IPS-15b (cell line): ENCODE measurements at regions not wholly inside any gene's neighbourhood (a gene's known extent, or its start where the extent isn't known, plus 50 kb on each side); places are given as distances from the start of the nearest gene placed in this dataset.

Experiments
- H3K27me3 ChIP-seq: one replicate; pipeline ENCODE4 v1.6.1; 2013; ENCODE audit warnings: low read length; ENCODE audit not compliant: control insufficient read depth, insufficient read depth
- H3K36me3 ChIP-seq: one replicate; pipeline ENCODE4 v1.6.1; 2013; ENCODE audit warnings: low read length; ENCODE audit not compliant: control insufficient read depth, insufficient read depth
- H3K4me1 ChIP-seq: one replicate; pipeline ENCODE4 v1.6.1; 2013; ENCODE audit warnings: mild to moderate bottlenecking, low read length; ENCODE audit not compliant: control insufficient read depth, insufficient read depth
- H3K4me3 ChIP-seq: one replicate; pipeline ENCODE4 v1.5.1; 2013; ENCODE audit warnings: low read depth, low read length
- H3K9ac ChIP-seq: one replicate; pipeline ENCODE4 v1.6.1; 2013; ENCODE audit warnings: low read depth, mild to moderate bottlenecking, low read length
- H3K9me3 ChIP-seq: one replicate; pipeline ENCODE4 v1.6.1; 2013; ENCODE audit warnings: mild to moderate bottlenecking, low read length; ENCODE audit not compliant: control insufficient read depth, insufficient read depth

GRCh38 chr5:101153526-101153925 is 250.4 kb upstream of the ST8SIA4 start:
- H3K9me3 ChIP-seq: no peaks in the 10 kb centered on the region
- no peak overlapping the region for H3K9ac ChIP-seq
- no peak overlapping the region for H3K4me3 ChIP-seq
- H3K36me3 ChIP-seq: no peaks in the 10 kb centered on the region
- no peaks in the 10 kb centered on the region for H3K27me3 ChIP-seq
- no peaks in the 10 kb centered on the region for H3K4me1 ChIP-seq

DNA sequence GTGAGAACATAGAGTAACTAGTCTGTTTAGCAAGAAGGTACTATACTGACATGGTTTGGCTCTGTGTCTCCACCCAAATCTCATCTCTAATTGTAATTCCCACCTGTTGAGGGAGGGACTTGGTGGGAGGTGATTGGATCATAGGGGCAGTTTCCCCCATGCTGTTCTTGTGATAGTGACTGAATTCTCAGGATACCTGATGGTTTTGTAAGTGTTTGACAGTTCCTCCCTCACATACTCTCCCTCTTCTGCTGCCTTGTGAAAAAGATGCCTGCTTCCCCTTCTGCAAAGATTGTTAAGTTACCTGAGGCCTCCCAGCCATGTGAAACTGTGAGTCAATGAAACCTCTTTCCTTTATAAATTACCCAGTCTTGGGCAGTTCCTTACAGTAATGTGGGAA is 240.4 kb upstream of the ST8SIA4 start:
- H3K9me3 ChIP-seq: no peaks in the 10 kb centered on the region
- no peak overlapping the region for H3K9ac ChIP-seq
- H3K36me3 ChIP-seq: no peaks in the 10 kb centered on the region

GRCh38 chr5:101142102-101142501 is 239.0 kb upstream of the ST8SIA4 start:
- Histone ChIP-seq H3K9ac (no peak overlapping the region), H3K4me1 (no peaks in the 10 kb centered on the region), H3K9me3 (no peaks in the 10 kb centered on the region), H3K27me3 (no peaks in the 10 kb centered on the region), H3K4me3 (no peak overlapping the region), H3K36me3 (no peaks in the 10 kb centered on the region)

More for the DNA sequence above, 240.4 kb upstream of the ST8SIA4 start:
- Histone ChIP-seq H3K4me1 (no peaks in the 10 kb centered on the region), H3K27me3 (no peaks in the 10 kb centered on the region), H3K4me3 (no peak overlapping the region)

DNA sequence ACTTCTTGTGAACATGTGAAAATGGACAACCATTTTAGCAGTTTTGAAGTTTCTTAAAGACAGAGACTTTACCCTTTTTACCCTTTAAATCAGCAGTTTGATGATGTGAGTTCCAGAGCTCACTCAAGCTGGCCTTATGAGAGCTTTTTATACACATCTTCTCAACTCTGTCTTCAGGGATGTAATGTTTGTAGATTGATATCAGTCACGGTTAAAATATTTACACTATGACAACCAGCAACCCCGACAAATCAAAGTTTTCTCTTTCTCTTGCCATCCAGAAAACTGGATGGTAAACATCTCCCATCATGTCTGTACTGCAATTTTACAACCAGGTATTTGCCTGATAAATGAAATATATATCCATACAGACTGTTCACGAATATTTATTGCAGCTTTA is 233.4 kb upstream of the ST8SIA4 start:
- Histone ChIP-seq H3K27me3 (no peaks in the 10 kb centered on the region), H3K9me3 (no peaks in the 10 kb centered on the region), H3K36me3 (no peaks in the 10 kb centered on the region), H3K9ac (no peak overlapping the region), H3K4me1 (no peaks in the 10 kb centered on the region), H3K4me3 (no peak overlapping the region)

DNA sequence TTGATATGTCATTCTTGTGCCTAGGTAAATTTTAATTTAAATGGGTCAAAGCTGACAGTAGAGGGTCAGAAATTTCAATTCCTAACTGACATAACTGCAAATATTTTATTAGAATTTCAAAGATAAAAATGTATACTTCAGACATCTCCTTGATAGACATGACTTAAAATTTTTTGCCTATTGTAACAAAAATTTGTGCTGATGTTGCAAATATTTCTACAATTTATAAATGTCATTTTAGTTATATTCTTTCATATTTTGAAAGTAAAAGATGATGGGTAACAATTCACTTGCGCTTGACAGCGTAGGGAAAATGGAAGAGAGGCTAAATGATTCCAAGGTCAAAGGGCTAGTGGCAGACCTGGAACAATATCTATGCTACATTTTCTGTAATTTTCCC is 220.3 kb upstream of the ST8SIA4 start:
- H3K4me1 ChIP-seq: no peaks in the 10 kb centered on the region
- no peak overlapping the region for H3K4me3 ChIP-seq
- no peaks in the 10 kb centered on the region for H3K9me3 ChIP-seq
- no peaks in the 10 kb centered on the region for H3K27me3 ChIP-seq
- no peak overlapping the region for H3K9ac ChIP-seq
- H3K36me3 ChIP-seq: no peaks in the 10 kb centered on the region

DNA sequence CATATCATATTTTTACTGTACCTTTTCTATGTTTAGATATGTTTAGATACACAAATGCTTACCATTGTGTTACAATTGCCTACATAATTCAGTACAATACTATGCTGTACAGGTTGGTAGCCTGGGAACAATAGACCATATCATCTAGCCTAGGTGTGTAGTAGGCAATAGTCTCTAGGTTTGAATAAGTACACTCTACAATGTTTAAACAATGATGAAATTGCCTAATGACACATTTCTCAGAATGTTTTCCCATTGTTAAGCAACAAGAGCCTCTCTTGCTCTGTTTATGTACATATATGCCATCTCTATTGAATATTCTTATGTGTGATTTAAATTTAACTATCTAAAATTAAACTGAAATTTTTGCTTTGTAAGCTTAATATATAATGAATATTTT is 209.6 kb upstream of the ST8SIA4 start:
- no peaks in the 10 kb centered on the region for H3K9me3 ChIP-seq
- H3K4me1 ChIP-seq: no peaks in the 10 kb centered on the region
- no peaks in the 10 kb centered on the region for H3K27me3 ChIP-seq
- H3K36me3 ChIP-seq: no peaks in the 10 kb centered on the region
- H3K9ac ChIP-seq: no peak overlapping the region
- H3K4me3 ChIP-seq: no peak overlapping the region

DNA sequence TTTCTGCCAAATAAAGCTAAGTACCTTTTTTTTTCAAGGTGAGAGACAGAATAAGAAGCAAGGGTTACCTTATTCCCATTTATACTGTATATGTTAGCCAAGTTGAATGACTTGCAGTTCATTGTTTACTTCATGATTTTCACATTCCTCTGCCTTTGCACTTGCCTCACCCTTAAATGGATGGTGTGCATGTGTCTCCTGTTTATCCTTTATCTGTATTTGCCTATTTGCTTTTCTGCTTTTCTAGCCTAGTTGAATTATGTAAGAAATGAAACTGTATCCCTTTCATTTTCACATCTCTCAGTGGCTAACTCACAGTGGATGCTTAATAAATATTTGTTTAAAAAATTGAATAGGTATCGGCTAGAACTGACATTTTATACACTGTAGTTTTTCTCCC is 200.8 kb upstream of the ST8SIA4 start:
- Histone ChIP-seq H3K4me3 (no peak overlapping the region), H3K4me1 (peaks cover 2% of the 10 kb centered on the region)

GRCh38 chr5:101102506-101102905 is 199.4 kb upstream of the ST8SIA4 start:
- no peaks in the 10 kb centered on the region for H3K9me3 ChIP-seq
- H3K4me1 ChIP-seq: peaks cover 2% of the 10 kb centered on the region
- H3K27me3 ChIP-seq: no peaks in the 10 kb centered on the region
- H3K36me3 ChIP-seq: no peaks in the 10 kb centered on the region
- no peak overlapping the region for H3K9ac ChIP-seq
- H3K4me3 ChIP-seq: no peak overlapping the region

More for the DNA sequence above, 200.8 kb upstream of the ST8SIA4 start:
- Histone ChIP-seq H3K27me3 (no peaks in the 10 kb centered on the region), H3K9me3 (no peaks in the 10 kb centered on the region), H3K36me3 (no peaks in the 10 kb centered on the region), H3K9ac (no peak overlapping the region)

DNA sequence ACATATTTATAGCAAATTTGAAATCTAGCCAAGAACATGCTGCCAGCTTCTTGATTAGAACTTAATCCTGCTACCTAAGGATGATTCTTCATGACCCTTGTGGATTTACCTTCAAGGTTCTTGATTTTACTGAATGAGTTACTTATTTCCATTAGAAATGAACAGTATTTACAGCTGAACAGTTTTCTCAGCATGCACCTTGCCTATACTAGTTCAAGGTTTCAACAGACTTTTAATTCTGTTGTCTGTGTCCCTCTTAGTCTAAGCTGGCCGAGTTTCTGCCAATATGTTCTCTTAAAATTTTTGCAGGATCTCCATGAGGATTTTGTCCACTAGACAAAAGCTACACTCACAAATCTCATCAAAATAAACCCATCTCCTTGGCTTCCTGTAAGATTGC is 188.8 kb upstream of the ST8SIA4 start:
- H3K9ac ChIP-seq: no peak overlapping the region
- no peaks in the 10 kb centered on the region for H3K36me3 ChIP-seq
- H3K9me3 ChIP-seq: no peaks in the 10 kb centered on the region
- no peak overlapping the region for H3K4me3 ChIP-seq
- peaks cover 4% of the 10 kb centered on the region for H3K4me1 ChIP-seq
- H3K27me3 ChIP-seq: no peaks in the 10 kb centered on the region

DNA sequence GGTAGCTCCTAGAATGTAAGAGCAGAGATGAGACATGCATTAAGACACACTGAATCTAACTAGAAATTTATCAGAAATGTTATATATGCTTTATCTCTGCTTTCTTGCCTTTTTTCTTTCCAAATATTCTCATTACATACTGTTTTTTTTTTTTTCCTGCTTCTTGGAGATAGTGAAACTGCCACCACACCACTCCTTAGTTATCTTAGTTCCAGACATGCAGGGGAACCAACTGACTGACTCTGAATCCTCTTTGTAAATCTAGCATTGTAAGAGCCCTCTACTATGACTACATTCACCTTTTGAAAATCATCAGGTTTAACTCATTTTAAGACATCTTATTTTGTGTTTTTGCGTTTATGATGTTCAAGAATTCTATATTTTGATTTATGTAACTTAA is 181.3 kb upstream of the ST8SIA4 start:
- Histone ChIP-seq H3K27me3 (no peaks in the 10 kb centered on the region), H3K36me3 (no peaks in the 10 kb centered on the region), H3K9ac (no peak overlapping the region), H3K9me3 (no peaks in the 10 kb centered on the region), H3K4me3 (no peak overlapping the region), H3K4me1 (no peaks in the 10 kb centered on the region)

DNA sequence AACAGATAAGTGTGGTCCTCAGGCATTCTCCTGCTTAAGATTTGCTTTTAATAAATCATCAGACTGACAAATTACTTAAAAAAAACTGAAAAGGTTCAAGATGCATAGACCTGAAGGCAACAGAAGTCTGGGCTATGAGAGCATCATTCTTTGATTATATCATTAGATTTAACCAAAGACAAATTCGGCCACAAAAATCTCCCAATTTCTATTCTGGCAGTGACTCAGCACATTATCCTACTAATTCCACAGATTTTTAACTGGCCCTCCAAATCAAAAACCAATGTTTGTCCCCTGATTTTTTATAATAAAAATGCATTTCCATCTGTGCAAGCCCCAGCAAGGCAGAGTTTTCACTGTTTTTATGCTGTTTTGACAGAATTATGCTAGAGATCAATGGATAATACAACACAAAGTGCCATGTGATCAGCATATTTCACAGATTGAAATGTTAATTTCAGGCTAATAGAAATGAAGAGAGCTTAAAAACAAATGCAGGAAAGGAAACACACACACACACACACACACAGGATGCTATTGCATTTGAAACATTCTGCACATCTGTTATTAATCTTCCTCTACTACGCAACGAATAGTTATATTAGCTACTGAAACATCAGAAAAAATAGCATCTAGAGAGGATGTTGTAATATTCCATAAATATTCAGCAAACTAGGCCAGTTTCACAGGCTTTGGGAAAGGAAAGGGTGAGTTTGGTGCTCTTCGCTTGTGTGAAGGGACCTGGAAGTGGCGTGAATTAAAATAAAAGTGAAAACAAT is 177.6 kb upstream of the ST8SIA4 start:
- no peaks in the 10 kb centered on the region for H3K27me3 ChIP-seq
- H3K4me1 ChIP-seq: no peaks in the 10 kb centered on the region
- no peak overlapping the region for H3K9ac ChIP-seq
- no peaks in the 10 kb centered on the region for H3K36me3 ChIP-seq
- no peaks in the 10 kb centered on the region for H3K9me3 ChIP-seq
- H3K4me3 ChIP-seq: no peak overlapping the region

- Histone ChIP-seq H3K27me3 (no peaks in the 10 kb centered on the region), H3K4me3 (no peak overlapping the region)
Observed at GRCh38 chr5:101068298-101068697, 165.2 kb upstream of the ST8SIA4 start.

More at GRCh38 chr5:101068298-101068697, 165.2 kb upstream of the ST8SIA4 start:
- Histone ChIP-seq H3K9me3 (no peaks in the 10 kb centered on the region), H3K9ac (no peak overlapping the region), H3K4me1 (no peaks in the 10 kb centered on the region), H3K36me3 (no peaks in the 10 kb centered on the region)
